GM12878 (cell line): ENCODE measurements at regions not wholly inside any gene's neighbourhood (a gene's known extent, or its start where the extent isn't known, plus 50 kb on each side); places are given as distances from the start of the nearest gene placed in this dataset.

Experiments
- ATAC-seq: fragments of 200-7000 bp; cut with Tn5 transposase; 3 replicates; pipeline ENCODE4 v1.9.1; 2020; ENCODE audit warnings: mild to moderate bottlenecking, moderate library complexity
- BruUV-seq: library from RNA; stranded (reverse); fragments of 400-500 nt; replicated peaks from 2 replicates; lab custom pipeline; 2021; lab: Mats Ljungman, UMichigan
- CTCF ChIA-PET: fragments of 300-600 bp; sonication (Branson Sonifier 250); formaldehyde crosslinking; extraction: SDS; loops from one replicate; lab custom pipeline; 2021; ENCODE audit warnings: inconsistent platforms; lab: Yijun Ruan, JAX
- POLR2A ChIA-PET: fragments of 350-600 bp; formaldehyde crosslinking; extraction: SDS; loops from one replicate; lab custom pipeline; 2021; ENCODE audit warnings: inconsistent platforms; lab: Charles Lee
- RAD21 ChIA-PET: fragments of 300-600 bp; sonication (Branson Sonifier 250); formaldehyde crosslinking; loops from one replicate; lab custom pipeline; 2023; ENCODE audit warnings: antibody characterized with exemption; ENCODE audit not compliant: unreplicated experiment; lab: Charles Lee
- SMC1A ChIA-PET: fragments of 300-600 bp; sonication (Branson Sonifier 250); formaldehyde crosslinking; loops from one replicate; lab custom pipeline; 2023; ENCODE audit not compliant: unreplicated experiment, uncharacterized antibody; lab: Charles Lee
- DNase-seq: peaks from one replicate; pipeline ENCODE4 v3.0.0-alpha.2; 2011; ENCODE audit warnings: low read depth, low spot score
- FAIRE-seq: peaks from 3 replicates; lab custom pipeline; 2011; peaks lifted over from hg19 to GRCh38; lab: Jason Lieb, UNC
- H2AFZ ChIP-seq: 2 replicates; pipeline ENCODE4 v1.6.0; 2011; ENCODE audit warnings: low read depth, low read length, control low read depth; ENCODE audit not compliant: control insufficient read depth
- H3K27ac ChIP-seq: 2 replicates; pipeline ENCODE4 v1.5.1; 2011; ENCODE audit warnings: control low read depth; ENCODE audit not compliant: control insufficient read depth, insufficient read depth
- H3K27me3 ChIP-seq, 2 experiments: replicated peaks in 1 of 2; 2 replicates each; pipeline versions ENCODE4 v1.6.0 to v1.6.1; 2011; ENCODE audit warnings: low read length in 1 of 2; ENCODE audit not compliant: control insufficient read depth in 2 of 2, insufficient read depth in 2 of 2
- H3K36me3 ChIP-seq, 2 experiments: 2 replicates each; pipeline ENCODE4 v1.5.1; 2011; ENCODE audit warnings: low read length in 1 of 2; ENCODE audit not compliant: control insufficient read depth in 2 of 2, insufficient read depth in 2 of 2
- H3K4me1 ChIP-seq: 2 replicates; pipeline ENCODE4 v1.6.1; 2011; ENCODE audit warnings: mild to moderate bottlenecking, low read length, moderate library complexity, mixed read lengths; ENCODE audit not compliant: control insufficient read depth, insufficient read depth
- H3K4me2 ChIP-seq: 2 replicates; pipeline ENCODE4 v1.6.0; 2011; ENCODE audit warnings: control low read depth; ENCODE audit not compliant: control insufficient read depth, insufficient read depth
- H3K4me3 ChIP-seq: fragments of 200-600 bp; sonication (generic); 2 replicates; pipeline ENCODE4 v1.5.1; 2016
- H3K79me2 ChIP-seq: 2 replicates; pipeline ENCODE4 v1.6.0; 2011; ENCODE audit warnings: low read length; ENCODE audit not compliant: control insufficient read depth, insufficient read depth
- H3K9ac ChIP-seq: 2 replicates; pipeline ENCODE4 v1.8.0; 2011; ENCODE audit warnings: low read length, control low read depth, mixed read lengths; ENCODE audit not compliant: control insufficient read depth, insufficient read depth
- H3K9me3 ChIP-seq: replicated peaks from 3 replicates; pipeline ENCODE4 v1.5.1; 2011; ENCODE audit warnings: mild to moderate bottlenecking, low read length; ENCODE audit not compliant: control insufficient read depth, insufficient read depth
- H4K20me1 ChIP-seq: 2 replicates; pipeline ENCODE4 v1.6.0; 2011; ENCODE audit not compliant: control insufficient read depth, insufficient read depth
- BCL3 ChIP-seq: IDR thresholded peaks from 2 replicates; pipeline ENCODE4 v1.6.1; 2011; ENCODE audit warnings: borderline replicate concordance, low read depth, mild to moderate bottlenecking, moderate library complexity, low read length; ENCODE audit not compliant: insufficient read depth, poor library complexity, severe bottlenecking
- CEBPB ChIP-seq, 2 experiments: fragments of 150-350 bp in 1 of 2; IDR thresholded peaks; 2 replicates each; pipeline ENCODE4 v1.6.1; 2012 to 2014; ENCODE audit warnings: low read depth in 2 of 2, low read length in 2 of 2, borderline replicate concordance in 1 of 2, inconsistent platforms in 1 of 2
- CEBPZ ChIP-seq: fragments of 150-350 bp; IDR thresholded peaks from 2 replicates; pipeline ENCODE4 v1.6.1; 2016; ENCODE audit warnings: low read depth, low read length
- DPF2 ChIP-seq: fragments of 450-650 bp; IDR thresholded peaks from 2 replicates; pipeline ENCODE4 v1.6.1; 2017; ENCODE audit warnings: mild to moderate bottlenecking
- JUNB ChIP-seq: IDR thresholded peaks from 2 replicates; pipeline ENCODE4 v1.6.1; 2016; ENCODE audit warnings: antibody characterized with exemption, mild to moderate bottlenecking
- POLR2AphosphoS5 ChIP-seq: IDR thresholded peaks from 2 replicates; pipeline ENCODE4 v1.6.1; 2011; ENCODE audit warnings: mild to moderate bottlenecking, low read length, inconsistent platforms
- SREBF1 ChIP-seq: IDR thresholded peaks from 2 replicates; pipeline ENCODE4 v1.6.1; 2012; ENCODE audit warnings: mild to moderate bottlenecking, low read length
- ZBTB33 ChIP-seq: fragments of 450-650 bp; IDR thresholded peaks from 2 replicates; pipeline ENCODE4 v1.6.1; 2017; ENCODE audit warnings: mild to moderate bottlenecking
- ZNF207 ChIP-seq: fragments of 450-650 bp; IDR thresholded peaks from 2 replicates; pipeline ENCODE4 v1.6.1; 2014; ENCODE audit warnings: antibody characterized with exemption, mild to moderate bottlenecking, borderline replicate concordance
- ZNF217 ChIP-seq: fragments of 450-650 bp; IDR thresholded peaks from 2 replicates; pipeline ENCODE4 v1.6.1; 2017; ENCODE audit warnings: antibody characterized with exemption, mild to moderate bottlenecking
- ZNF274 ChIP-seq: IDR thresholded peaks from one replicate; pipeline ENCODE4 v1.8.0; 2011; ENCODE audit not compliant: insufficient read length, insufficient read depth
- ZNF687 ChIP-seq: fragments of 450-650 bp; IDR thresholded peaks from 2 replicates; pipeline ENCODE4 v1.6.1; 2017; ENCODE audit warnings: mild to moderate bottlenecking, moderate library complexity
- WGBS: methylation state at CpG from one replicate; pipeline ENCODE4 v1.1.6; 2016; ENCODE audit warnings: low lambda C conversion rate; ENCODE audit not compliant: insufficient replicate concordance, insufficient coverage; ENCODE audit errors: missing lambda C conversion rate; 5-methylcytosine and 5-hydroxymethylcytosine counted together
- in situ Hi-C: fragments of 300-500 bp; cut with MboI; formaldehyde crosslinking; loops from 9 replicates; pipeline ENCODE4 v1.14.3; 2018; ENCODE audit warnings: mixed read lengths
- intact Hi-C: fragments of 100-400 bp; cut with micrococcal nuclease; formaldehyde crosslinking; loops from one replicate; pipeline ENCODE4 v1.14.2; 2022; ENCODE audit not compliant: unreplicated experiment

- no peaks in the 10 kb centered on the region; the same call in 2 of the 3 replicates for H3K9me3 ChIP-seq
- POLR2A ChIA-PET = no interaction called here
- no peak overlapping the region for H3K4me2 ChIP-seq
- ATAC-seq = no peak
- 51% methylated on average over 7 of the region's 7 CpGs for WGBS
- no peaks in the 10 kb centered on the region for H3K4me1 ChIP-seq
- RAD21 ChIA-PET = no interaction called here
- BruUV-seq = no TSS peak
- FAIRE-seq = no peak
- no peak overlapping the region for H3K9ac ChIP-seq
- no peak overlapping the region for H3K27ac ChIP-seq
- H2AFZ ChIP-seq = no peak overlapping the region
- no peaks in the 10 kb centered on the region for H3K79me2 ChIP-seq
- H3K36me3 ChIP-seq = no peaks in the 10 kb centered on the region
- intact Hi-C loops = no loop called here
- H4K20me1 ChIP-seq = no peaks in the 10 kb centered on the region
- no peaks in the 10 kb centered on the region for H3K27me3 ChIP-seq
- SMC1A ChIA-PET = no interaction called here
- no peak overlapping the region for H3K4me3 ChIP-seq
- in situ Hi-C loops = no loop called here
- no peak for DNase-seq
- CTCF ChIA-PET = no interaction called here
- TF ChIP-seq ZNF274 (no peak), ZNF687 (no peak), CEBPB (IDR thresholded peaks at IDR 0.05; ENCODE audit: borderline replicate concordance in 1 of 2, low read depth in 2 of 2, low read length in 2 of 2) (no peak), ZNF217 (no peak), ZNF207 (no peak), SREBF1 (no peak), POLR2AphosphoS5 (no peak), JUNB (no peak), DPF2 (no peak), BCL3 (no peak), ZBTB33 (no peak), CEBPZ (no peak)
Observed at GRCh38 chr21:18759267-18759666, 355.7 kb upstream of the TMPRSS15 start.
